Spinal cord (tissue), 9 donors: ENCODE measurements at regions not wholly inside any gene's neighbourhood (a gene's known extent, or its start where the extent isn't known, plus 50 kb on each side); places are given as distances from the start of the nearest gene placed in this dataset.
"Not testable (repeated sequence)": the region's sequence is repeated elsewhere in the genome, so short reads cannot be mapped to it uniquely, and the experiment has no call there.

Source experiments
- DNase-seq, 6 donors: peaks; one replicate each; pipeline versions ENCODE4 v3.0.0 to v3.0.0-alpha.2; 2013 to 2015; ENCODE audit warnings: low spot score in 6 of 6, low read depth in 4 of 6
- H3K27ac ChIP-seq: one replicate; pipeline ENCODE4 v1.5.1; 2013; ENCODE audit warnings: low read depth, low read length, control low read depth
- H3K27me3 ChIP-seq: one replicate; pipeline ENCODE4 v1.6.1; 2013; ENCODE audit warnings: low read length; ENCODE audit not compliant: control insufficient read depth, insufficient read depth
- H3K36me3 ChIP-seq: one replicate; pipeline ENCODE4 v1.6.1; 2013; ENCODE audit warnings: low read length; ENCODE audit not compliant: control insufficient read depth, insufficient read depth
- H3K4me1 ChIP-seq: one replicate; pipeline ENCODE4 v1.6.1; 2013; ENCODE audit warnings: low read length; ENCODE audit not compliant: control insufficient read depth, insufficient read depth
- H3K4me3 ChIP-seq: one replicate; pipeline ENCODE4 v1.5.1; 2013; ENCODE audit warnings: low read depth, low read length, control low read depth
- H3K9me3 ChIP-seq: one replicate; pipeline ENCODE4 v1.6.1; 2013; ENCODE audit warnings: low read length; ENCODE audit not compliant: control insufficient read depth, insufficient read depth
- WGBS: methylation state at CpG from one replicate; pipeline ENCODE4 v1.1.5; 2013; ENCODE audit warnings: missing lambda C conversion rate; ENCODE audit not compliant: insufficient coverage; 5-methylcytosine and 5-hydroxymethylcytosine counted together
- donor health status: healthy.

GRCh38 chr1:146448212-146448876, 219.5 kb upstream of the NOTCH2NLA start:
- H3K36me3 ChIP-seq, DNase-seq, H3K27me3 ChIP-seq, H3K27ac ChIP-seq, H3K9me3 ChIP-seq, H3K4me1 ChIP-seq, H3K4me3 ChIP-seq: not testable (repeated sequence)
- WGBS: no CpG with 5 or more reads among the region's 4 CpGs

GRCh38 chr1:146443871-146444222, 215.0 kb upstream of the NOTCH2NLA start:
- H3K4me1 ChIP-seq, H3K27me3 ChIP-seq, H3K27ac ChIP-seq, H3K36me3 ChIP-seq, H3K9me3 ChIP-seq: not testable (repeated sequence)
- H3K4me3 ChIP-seq: peak overlapping the region; percentile 18
- peak in 2 of 6 donors; percentile 41 to 52 for DNase-seq
- 2% methylated on average over 11 of the region's 23 CpGs for WGBS

GRCh38 chr1:146443088-146443870, 214.5 kb upstream of the NOTCH2NLA start:
- no CpG with 5 or more reads among the region's 29 CpGs for WGBS
- not testable (repeated sequence) for H3K4me1 ChIP-seq, H3K27ac ChIP-seq, H3K4me3 ChIP-seq, H3K9me3 ChIP-seq, H3K36me3 ChIP-seq, H3K27me3 ChIP-seq
- DNase-seq: peak in 2 of 6 donors; percentile 12 to 66

GRCh38 chr1:146438543-146438942, 209.7 kb upstream of the NOTCH2NLA start:
- H3K4me3 ChIP-seq: not testable (repeated sequence)

GRCh38 chr1:146416642-146417041, 187.8 kb upstream of the NOTCH2NLA start:
- not testable (repeated sequence) for DNase-seq, H3K9me3 ChIP-seq, H3K27me3 ChIP-seq, H3K4me3 ChIP-seq, H3K4me1 ChIP-seq, H3K36me3 ChIP-seq, H3K27ac ChIP-seq
- WGBS: no CpG with 5 or more reads among the region's 1 CpG

More at GRCh38 chr1:146438543-146438942, 209.7 kb upstream of the NOTCH2NLA start:
- WGBS: no CpG with 5 or more reads among the region's 6 CpGs
- not testable (repeated sequence) for H3K27ac ChIP-seq, DNase-seq, H3K27me3 ChIP-seq, H3K36me3 ChIP-seq, H3K9me3 ChIP-seq, H3K4me1 ChIP-seq

- not testable (repeated sequence) for H3K4me3 ChIP-seq, H3K27me3 ChIP-seq, H3K27ac ChIP-seq, H3K9me3 ChIP-seq, H3K4me1 ChIP-seq, DNase-seq, H3K36me3 ChIP-seq
- no CpG with 5 or more reads among the region's 7 CpGs for WGBS
Observed at GRCh38 chr1:146415017-146415416, 186.2 kb upstream of the NOTCH2NLA start.

- not testable (repeated sequence) for H3K36me3 ChIP-seq, H3K4me1 ChIP-seq, H3K4me3 ChIP-seq, H3K9me3 ChIP-seq, H3K27ac ChIP-seq, DNase-seq, H3K27me3 ChIP-seq
- no CpG with 5 or more reads among the region's 6 CpGs for WGBS
Observed at GRCh38 chr1:146413911-146414310, 185.1 kb upstream of the NOTCH2NLA start.

GRCh38 chr1:146411923-146412322, 183.1 kb upstream of the NOTCH2NLA start:
- WGBS: no CpG with 5 or more reads among the region's 3 CpGs

GRCh38 chr1:146409817-146410441, 181.1 kb upstream of the NOTCH2NLA start:
- H3K36me3 ChIP-seq, H3K27me3 ChIP-seq, H3K27ac ChIP-seq, H3K4me1 ChIP-seq, H3K9me3 ChIP-seq: not testable (repeated sequence)
- WGBS: 9% methylated on average over 9 of the region's 26 CpGs
- H3K4me3 ChIP-seq: peak overlapping the region; percentile 7
- peak in 5 of 6 donors; percentile 30 to 91 (median 49) for DNase-seq

More at GRCh38 chr1:146411923-146412322, 183.1 kb upstream of the NOTCH2NLA start:
- not testable (repeated sequence) for H3K4me3 ChIP-seq, H3K27ac ChIP-seq, DNase-seq, H3K36me3 ChIP-seq, H3K4me1 ChIP-seq, H3K27me3 ChIP-seq, H3K9me3 ChIP-seq
